Neuron (in vitro differentiated cells): ENCODE measurements at regions not wholly inside any gene's neighbourhood (a gene's known extent, or its start where the extent isn't known, plus 50 kb on each side); places are given as distances from the start of the nearest gene placed in this dataset.

Experiments used
- H2AFZ ChIP-seq: one replicate; pipeline ENCODE4 v1.6.1; 2013; ENCODE audit warnings: low read depth, mild to moderate bottlenecking, inconsistent platforms, low read length, moderate library complexity
- H3K27me3 ChIP-seq: one replicate; pipeline ENCODE4 v1.6.1; 2013; ENCODE audit warnings: low read length; ENCODE audit not compliant: insufficient read depth
- H3K36me3 ChIP-seq: one replicate; pipeline ENCODE4 v1.6.1; 2013; ENCODE audit warnings: low read length; ENCODE audit not compliant: insufficient read depth
- H3K4me1 ChIP-seq: one replicate; pipeline ENCODE4 v1.6.1; 2013; ENCODE audit warnings: low read length; ENCODE audit not compliant: insufficient read depth
- H3K4me3 ChIP-seq: 2 replicates; pipeline ENCODE4 v1.5.1; 2013; ENCODE audit warnings: mild to moderate bottlenecking, low read length, moderate library complexity
- H3K9me3 ChIP-seq: one replicate; pipeline ENCODE4 v1.6.1; 2013; ENCODE audit warnings: low read length

GRCh38 chr20:48058611-48059559, 273.6 kb upstream of the SULF2 start:
- Histone ChIP-seq H3K36me3 (no peaks in the 10 kb centered on the region), H3K27me3 (no peaks in the 10 kb centered on the region), H3K4me1 (no peaks in the 10 kb centered on the region), H3K4me3 (no peak overlapping the region), H2AFZ (no peak overlapping the region), H3K9me3 (peaks cover 3% of the 10 kb centered on the region)

DNA sequence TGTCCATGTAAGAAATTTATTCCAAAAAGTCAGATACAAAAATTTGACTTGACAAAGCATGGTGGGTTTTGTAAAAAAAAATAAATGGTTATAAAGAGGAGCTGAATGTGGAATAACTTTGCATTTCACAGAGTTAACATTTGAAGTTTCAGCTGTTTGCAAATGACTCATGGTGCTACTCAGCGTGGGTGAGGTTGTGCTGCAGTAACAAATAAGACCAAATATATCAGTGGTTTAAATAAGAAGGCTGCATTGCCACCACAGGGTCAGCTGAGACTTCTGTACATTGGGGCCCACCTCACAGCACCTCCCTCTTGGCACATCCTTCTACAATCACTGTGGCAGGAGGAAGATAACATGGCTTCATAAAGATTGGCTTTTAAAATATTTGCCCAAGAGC, 272.5 kb upstream of the SULF2 start:
- H2AFZ ChIP-seq = no peak overlapping the region
- peaks cover 3% of the 10 kb centered on the region for H3K9me3 ChIP-seq
- no peaks in the 10 kb centered on the region for H3K27me3 ChIP-seq
- no peaks in the 10 kb centered on the region for H3K36me3 ChIP-seq
- no peak overlapping the region for H3K4me3 ChIP-seq
- H3K4me1 ChIP-seq = no peaks in the 10 kb centered on the region

GRCh38 chr20:48057251-48057650, 272.0 kb upstream of the SULF2 start:
- H3K9me3 ChIP-seq = peaks cover 3% of the 10 kb centered on the region
- no peak overlapping the region for H2AFZ ChIP-seq
- H3K4me1 ChIP-seq = no peaks in the 10 kb centered on the region
- no peak overlapping the region for H3K4me3 ChIP-seq
- no peaks in the 10 kb centered on the region for H3K36me3 ChIP-seq
- no peaks in the 10 kb centered on the region for H3K27me3 ChIP-seq

DNA sequence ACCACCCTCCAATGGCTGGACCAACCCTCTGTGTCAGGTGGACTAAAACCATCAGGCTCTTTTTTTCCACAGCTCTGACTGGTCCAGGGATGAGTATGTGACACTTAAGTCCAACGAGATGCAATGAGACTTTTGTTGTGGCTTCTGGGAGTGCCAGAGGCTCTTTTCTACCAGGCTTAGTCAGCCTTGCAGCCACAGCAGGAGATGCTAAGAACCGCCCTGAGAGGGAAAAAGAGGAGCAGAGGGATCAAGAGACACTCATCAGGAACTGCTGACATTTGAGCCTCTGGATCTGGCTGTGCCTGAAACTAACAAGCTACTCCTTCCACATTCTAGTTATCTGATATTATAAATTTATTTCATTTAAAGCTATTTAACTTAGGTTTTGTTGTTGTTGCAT, 270.9 kb upstream of the SULF2 start:
- H2AFZ ChIP-seq = no peak overlapping the region
- H3K9me3 ChIP-seq = peaks cover 3% of the 10 kb centered on the region
- no peaks in the 10 kb centered on the region for H3K4me1 ChIP-seq
- H3K27me3 ChIP-seq = no peaks in the 10 kb centered on the region
- H3K36me3 ChIP-seq = no peaks in the 10 kb centered on the region
- H3K4me3 ChIP-seq = no peak overlapping the region

- no peak overlapping the region for H3K4me3 ChIP-seq
- H3K9me3 ChIP-seq = peaks cover 3% of the 10 kb centered on the region
- H2AFZ ChIP-seq = no peak overlapping the region
- no peaks in the 10 kb centered on the region for H3K4me1 ChIP-seq
- no peaks in the 10 kb centered on the region for H3K27me3 ChIP-seq
- no peaks in the 10 kb centered on the region for H3K36me3 ChIP-seq
These were observed 268.8 kb upstream of the SULF2 start for GRCh38 chr20:48054051-48054450.

- H3K4me3 ChIP-seq = no peak overlapping the region
- H3K4me1 ChIP-seq = no peaks in the 10 kb centered on the region
- H3K27me3 ChIP-seq = no peaks in the 10 kb centered on the region
- H3K36me3 ChIP-seq = no peaks in the 10 kb centered on the region
- H2AFZ ChIP-seq = no peak overlapping the region
- H3K9me3 ChIP-seq = no peaks in the 10 kb centered on the region
These were observed 267.2 kb upstream of the SULF2 start for GRCh38 chr20:48052475-48052835.

DNA sequence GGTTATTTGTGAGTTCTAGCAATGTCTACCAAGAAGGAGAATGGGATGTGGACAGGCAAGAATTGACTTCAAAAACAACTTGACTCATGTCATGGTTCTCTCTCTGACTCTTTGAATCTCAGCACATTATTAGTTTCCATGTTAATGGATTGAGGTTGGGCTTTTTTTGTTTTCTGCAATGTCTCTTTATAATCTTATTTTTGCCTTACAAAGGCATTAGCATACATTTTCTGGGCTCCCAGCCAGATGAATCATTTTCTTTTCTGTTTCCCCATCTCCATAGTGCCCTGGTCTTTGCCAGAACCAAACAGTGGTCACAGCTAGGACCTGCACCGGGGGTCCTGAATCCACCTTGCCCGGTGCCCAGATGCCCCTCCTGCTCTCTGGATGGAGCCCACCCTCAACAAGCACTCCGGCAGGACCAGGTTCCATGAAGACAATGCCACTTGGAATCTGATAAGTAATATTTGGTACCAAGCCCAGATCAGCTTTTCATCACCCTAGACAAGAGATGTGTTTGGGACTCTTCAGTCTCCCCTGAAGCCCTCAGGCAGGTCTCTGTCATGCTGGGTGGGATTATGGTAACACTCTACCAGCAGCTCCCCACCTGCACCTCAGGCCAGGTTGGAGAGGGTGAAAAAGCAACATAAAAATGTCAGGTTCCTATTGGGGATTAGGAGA, 266.7 kb upstream of the SULF2 start:
- Histone ChIP-seq H3K36me3 (no peaks in the 10 kb centered on the region), H2AFZ (no peak overlapping the region), H3K4me1 (no peaks in the 10 kb centered on the region), H3K9me3 (no peaks in the 10 kb centered on the region), H3K27me3 (no peaks in the 10 kb centered on the region), H3K4me3 (no peak overlapping the region)

- no peak overlapping the region for H3K4me3 ChIP-seq
- no peaks in the 10 kb centered on the region for H3K9me3 ChIP-seq
- no peaks in the 10 kb centered on the region for H3K36me3 ChIP-seq
- no peak overlapping the region for H2AFZ ChIP-seq
- H3K4me1 ChIP-seq = no peaks in the 10 kb centered on the region
- no peaks in the 10 kb centered on the region for H3K27me3 ChIP-seq
These were observed 264.4 kb upstream of the SULF2 start for GRCh38 chr20:48049641-48050040.

- Histone ChIP-seq H3K36me3 (no peaks in the 10 kb centered on the region), H3K4me3 (no peak overlapping the region), H3K27me3 (no peaks in the 10 kb centered on the region), H3K9me3 (no peaks in the 10 kb centered on the region), H2AFZ (no peak overlapping the region), H3K4me1 (no peaks in the 10 kb centered on the region)
These were observed 263.9 kb upstream of the SULF2 start for GRCh38 chr20:48049171-48049570.

DNA sequence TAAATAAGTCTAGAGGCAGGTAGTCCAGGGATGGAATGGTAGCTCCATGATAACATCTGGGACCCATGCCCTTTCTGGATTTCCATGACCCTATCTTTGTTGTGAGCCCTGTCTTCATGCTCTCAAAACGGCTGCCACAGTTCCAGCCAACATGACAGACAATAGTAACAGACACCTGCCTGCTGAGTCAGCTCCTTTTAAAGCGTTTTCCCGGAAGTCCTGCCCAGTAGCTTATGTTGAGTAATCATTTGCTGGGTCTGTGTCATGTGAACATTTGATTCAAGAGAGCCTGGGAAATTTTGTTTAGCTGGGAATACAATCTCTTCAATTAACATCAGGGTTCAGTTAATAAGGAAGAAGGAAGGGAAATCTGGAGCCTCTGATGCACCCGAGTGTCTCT, 262.2 kb upstream of the SULF2 start:
- H3K9me3 ChIP-seq = no peaks in the 10 kb centered on the region
- H3K4me3 ChIP-seq = no peak overlapping the region
- H2AFZ ChIP-seq = no peak overlapping the region
- no peaks in the 10 kb centered on the region for H3K27me3 ChIP-seq
- no peaks in the 10 kb centered on the region for H3K36me3 ChIP-seq
- no peaks in the 10 kb centered on the region for H3K4me1 ChIP-seq

- Histone ChIP-seq H3K27me3 (no peaks in the 10 kb centered on the region), H3K9me3 (no peaks in the 10 kb centered on the region), H3K36me3 (no peaks in the 10 kb centered on the region), H2AFZ (no peak overlapping the region), H3K4me3 (no peak overlapping the region), H3K4me1 (peaks cover 2% of the 10 kb centered on the region)
These were observed 257.3 kb upstream of the SULF2 start for GRCh38 chr20:48042628-48043027.

DNA sequence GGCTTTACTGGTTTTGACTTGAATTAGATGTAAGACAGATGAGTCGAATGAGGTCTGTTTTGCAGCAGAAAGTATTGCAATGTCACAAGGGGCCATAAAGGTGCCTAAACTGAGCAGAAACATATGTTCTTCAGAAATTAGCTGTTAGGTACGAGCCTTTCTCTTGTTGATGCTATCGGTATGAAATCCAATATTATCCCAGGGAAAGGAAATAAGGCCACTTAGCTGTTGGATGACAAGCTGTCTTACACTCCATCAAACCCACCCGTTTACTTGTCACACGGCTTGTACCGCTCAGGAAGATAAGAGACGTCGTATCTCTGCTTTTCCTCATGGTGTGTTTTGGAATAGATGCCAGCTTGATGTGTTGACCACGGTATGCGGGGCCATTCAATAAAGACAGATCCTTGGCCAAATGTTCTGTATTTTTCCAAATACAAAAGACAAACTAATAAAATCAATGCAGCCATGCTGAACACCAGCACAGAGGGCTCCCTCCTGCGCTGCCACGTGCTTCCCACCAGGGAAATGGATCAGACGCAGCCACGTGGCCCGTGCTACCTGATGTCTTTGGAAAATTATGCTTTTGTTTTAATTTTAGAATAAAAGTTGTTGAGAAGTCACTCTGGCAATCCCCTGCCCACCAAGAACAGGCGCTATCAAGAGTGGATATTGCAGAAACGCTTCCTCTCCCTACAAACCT, 255.9 kb upstream of the SULF2 start:
- Histone ChIP-seq H3K9me3 (no peaks in the 10 kb centered on the region), H3K36me3 (no peaks in the 10 kb centered on the region), H3K4me3 (no peak overlapping the region), H2AFZ (no peak overlapping the region), H3K4me1 (peaks cover 4% of the 10 kb centered on the region), H3K27me3 (no peaks in the 10 kb centered on the region)

DNA sequence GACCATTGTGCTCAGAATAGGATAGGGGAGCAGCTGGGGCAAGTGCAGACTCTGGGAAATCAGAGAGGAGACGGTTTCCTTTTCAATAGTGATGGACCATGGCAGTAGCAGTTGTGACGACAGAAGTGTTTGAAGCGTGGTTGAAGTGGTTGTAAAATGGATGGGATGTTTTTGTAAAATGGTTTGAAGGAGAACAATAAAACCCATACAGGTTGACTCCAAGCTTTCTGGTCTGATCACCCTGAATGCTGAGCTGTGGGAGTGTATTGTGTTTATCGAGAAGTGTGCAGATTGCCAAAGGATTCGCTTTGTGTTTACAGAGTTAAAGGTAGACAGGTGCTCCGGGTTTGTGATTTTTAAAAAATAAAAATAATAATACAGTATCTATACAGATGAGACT, 255.2 kb upstream of the SULF2 start:
- no peak overlapping the region for H3K4me3 ChIP-seq
- H2AFZ ChIP-seq = no peak overlapping the region
- H3K4me1 ChIP-seq = peaks cover 4% of the 10 kb centered on the region
- no peaks in the 10 kb centered on the region for H3K27me3 ChIP-seq
- H3K36me3 ChIP-seq = no peaks in the 10 kb centered on the region
- no peaks in the 10 kb centered on the region for H3K9me3 ChIP-seq
